ENCODE measurements at regions not wholly inside any gene's neighbourhood (a gene's known extent, or its start where the extent isn't known, plus 50 kb on each side); places are given as distances from the start of the nearest gene placed in this dataset.

DNA sequence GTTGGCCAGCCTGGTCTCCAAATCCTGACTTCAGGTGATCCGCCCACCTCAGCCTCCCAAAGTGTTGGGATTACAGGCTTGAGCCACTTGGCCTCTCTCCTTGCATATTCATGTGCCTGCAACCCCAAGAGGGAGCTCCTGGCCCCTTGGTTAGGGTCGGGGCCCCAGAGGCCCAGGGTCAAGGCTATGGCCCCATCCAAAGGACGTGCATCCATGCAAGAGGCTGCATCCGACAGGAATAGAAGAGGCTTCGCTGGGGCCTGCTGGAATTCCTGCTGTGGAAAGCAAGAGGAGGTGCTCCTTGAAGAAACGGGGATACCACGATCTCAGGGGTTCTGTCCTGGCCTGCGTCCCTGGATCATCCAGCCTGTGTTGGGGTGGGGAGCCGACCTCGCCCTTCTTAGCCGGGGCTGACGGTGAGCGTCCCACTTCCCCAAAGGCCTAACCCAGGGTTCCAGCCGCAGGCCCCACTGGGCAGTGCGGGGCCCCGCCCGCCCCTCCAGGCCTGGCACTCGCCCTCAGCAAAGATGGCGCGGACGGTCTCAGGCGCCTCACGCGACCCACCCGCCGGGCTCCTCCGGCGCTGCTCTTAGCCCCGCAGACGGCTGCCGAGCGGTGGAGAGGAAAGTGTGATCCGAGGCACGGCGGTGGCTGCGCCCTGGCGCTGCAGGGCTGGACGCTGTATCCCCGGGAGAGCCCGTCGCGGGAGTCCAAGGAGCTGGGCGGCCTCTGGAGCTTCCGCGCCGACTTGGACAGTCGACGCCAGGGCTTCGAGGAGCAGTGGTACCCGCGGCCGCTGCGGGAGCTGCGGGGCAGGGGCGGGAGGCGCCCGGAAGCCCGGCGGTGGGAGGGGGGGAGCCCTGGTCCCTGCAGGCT lies 54.7 kb downstream of the ZNF727 start:
- no peak for DNase-seq (ENCODE audit: low spot score in 2 of 2, unreplicated experiment in 2 of 2)
- peaks cover 15% of the 10 kb centered on the region for H3K9me3 Mint-ChIP-seq
- H3K27ac Mint-ChIP-seq, result no peak overlapping the region
- no peak overlapping the region for H3K4me3 Mint-ChIP-seq
- no peaks in the 10 kb centered on the region for H3K4me1 Mint-ChIP-seq
- no peaks in the 10 kb centered on the region for H3K27me3 Mint-ChIP-seq (ENCODE audit: low read depth)
- TF ChIP-seq, protein P1, sequence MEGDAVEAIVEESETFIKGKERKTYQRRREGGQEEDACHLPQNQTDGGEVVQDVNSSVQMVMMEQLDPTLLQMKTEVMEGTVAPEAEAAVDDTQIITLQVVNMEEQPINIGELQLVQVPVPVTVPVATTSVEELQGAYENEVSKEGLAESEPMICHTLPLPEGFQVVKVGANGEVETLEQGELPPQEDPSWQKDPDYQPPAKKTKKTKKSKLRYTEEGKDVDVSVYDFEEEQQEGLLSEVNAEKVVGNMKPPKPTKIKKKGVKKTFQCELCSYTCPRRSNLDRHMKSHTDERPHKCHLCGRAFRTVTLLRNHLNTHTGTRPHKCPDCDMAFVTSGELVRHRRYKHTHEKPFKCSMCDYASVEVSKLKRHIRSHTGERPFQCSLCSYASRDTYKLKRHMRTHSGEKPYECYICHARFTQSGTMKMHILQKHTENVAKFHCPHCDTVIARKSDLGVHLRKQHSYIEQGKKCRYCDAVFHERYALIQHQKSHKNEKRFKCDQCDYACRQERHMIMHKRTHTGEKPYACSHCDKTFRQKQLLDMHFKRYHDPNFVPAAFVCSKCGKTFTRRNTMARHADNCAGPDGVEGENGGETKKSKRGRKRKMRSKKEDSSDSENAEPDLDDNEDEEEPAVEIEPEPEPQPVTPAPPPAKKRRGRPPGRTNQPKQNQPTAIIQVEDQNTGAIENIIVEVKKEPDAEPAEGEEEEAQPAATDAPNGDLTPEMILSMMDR (IDR thresholded peaks at IDR 0.05; ENCODE audit: unreplicated experiment), result no peak
- H3K36me3 Mint-ChIP-seq, result peaks cover 2% of the 10 kb centered on the region

DNA sequence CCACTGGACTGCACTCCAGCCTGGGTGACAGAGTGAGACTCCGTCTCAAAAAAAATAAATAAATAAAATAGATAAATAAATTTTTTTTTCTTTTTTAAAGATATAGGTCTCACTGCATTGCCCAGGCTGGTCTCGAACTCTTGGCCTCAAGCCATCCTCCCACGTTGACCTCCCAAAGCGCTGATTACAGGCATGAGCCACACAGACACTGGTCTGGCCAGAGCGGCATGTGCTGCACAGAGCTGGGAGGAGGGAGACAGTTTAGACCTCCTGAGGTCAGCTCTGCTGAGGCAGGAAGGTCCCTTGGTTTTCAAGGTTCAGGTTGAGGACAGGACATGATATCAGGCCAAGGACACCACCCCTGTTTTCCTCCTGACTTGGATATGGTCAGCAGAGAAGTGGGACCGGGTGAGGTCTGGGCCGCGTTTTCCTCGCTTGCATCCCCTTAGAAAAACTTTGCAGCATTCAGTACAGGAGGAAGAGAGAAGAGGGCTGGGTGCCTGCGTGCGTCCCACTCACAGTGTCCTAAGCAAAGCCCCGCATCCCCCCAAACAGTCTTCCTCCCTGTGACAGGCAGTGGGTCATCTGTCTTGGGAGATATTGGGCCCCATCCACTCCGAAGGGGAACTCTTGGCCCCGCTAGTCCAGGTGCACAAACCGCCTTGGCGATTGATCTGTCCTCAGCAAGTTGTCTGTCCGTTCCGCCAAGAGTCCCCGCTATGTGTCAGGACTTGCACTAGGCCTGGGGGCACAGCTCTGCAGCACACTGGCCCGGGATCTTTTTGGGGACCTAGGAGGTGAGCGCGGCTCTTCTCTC lies 56.1 kb downstream of the ZNF727 start:
- DNase-seq (ENCODE audit: low spot score in 2 of 2, unreplicated experiment in 2 of 2), result no peak
- no peaks in the 10 kb centered on the region for H3K4me1 Mint-ChIP-seq
- H3K27me3 Mint-ChIP-seq (ENCODE audit: low read depth), result no peaks in the 10 kb centered on the region
- H3K27ac Mint-ChIP-seq, result no peak overlapping the region
- no peak overlapping the region for H3K4me3 Mint-ChIP-seq
- H3K36me3 Mint-ChIP-seq, result peaks cover 2% of the 10 kb centered on the region
- H3K9me3 Mint-ChIP-seq, result peaks cover 14% of the 10 kb centered on the region
- TF ChIP-seq, protein P1 (IDR thresholded peaks at IDR 0.05; ENCODE audit: unreplicated experiment), result no peak

GRCh38 chr7:64101943-64102655 lies 56.9 kb downstream of the ZNF727 start:
- Mint-ChIP-seq H3K27me3 (ENCODE audit: low read depth) (no peaks in the 10 kb centered on the region), H3K4me3 (no peak overlapping the region), H3K4me1 (no peaks in the 10 kb centered on the region), H3K36me3 (peaks cover 2% of the 10 kb centered on the region), H3K27ac (no peak overlapping the region), H3K9me3 (peaks cover 14% of the 10 kb centered on the region)
- no peak for DNase-seq (ENCODE audit: low spot score in 2 of 2, unreplicated experiment in 2 of 2)
- TF ChIP-seq, protein P1 (IDR thresholded peaks at IDR 0.05; ENCODE audit: unreplicated experiment), result no peak

DNA sequence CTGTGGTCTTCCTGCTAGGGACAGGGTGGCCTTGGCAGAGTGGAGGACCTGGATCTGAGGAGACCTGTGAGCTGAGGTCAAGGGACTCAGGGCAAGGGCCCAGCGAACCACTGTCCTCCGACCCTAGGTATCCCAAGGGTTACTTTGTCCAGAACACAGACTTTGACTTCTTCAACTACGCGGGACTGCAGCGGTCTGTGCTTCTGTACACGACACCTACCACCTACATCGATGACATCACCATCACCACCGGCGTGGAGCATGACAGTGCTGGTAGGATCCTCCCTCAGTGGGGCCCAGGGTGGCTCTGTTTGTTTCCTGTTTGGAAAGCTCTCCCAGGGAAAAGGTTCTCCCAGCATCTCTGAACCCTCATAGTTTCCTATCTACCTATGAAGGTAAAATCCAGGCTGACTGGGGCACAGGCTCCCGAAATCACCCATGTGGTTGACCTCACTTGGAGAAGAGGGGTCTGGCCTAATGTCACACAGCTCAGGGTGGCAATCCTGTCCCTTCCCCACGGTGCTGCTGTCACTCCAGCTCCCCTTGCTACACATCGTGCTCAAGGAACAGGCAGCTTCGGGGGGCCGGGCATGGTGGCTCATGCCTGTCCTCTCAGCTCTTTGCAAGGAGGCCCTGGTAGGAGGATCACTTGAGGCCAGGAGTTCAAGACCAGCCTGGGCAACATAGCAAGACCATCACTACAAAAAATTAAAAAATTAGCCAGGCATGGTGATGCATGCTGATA lies 57.6 kb downstream of the ZNF727 start:
- Mint-ChIP-seq H3K9me3 (peaks cover 9% of the 10 kb centered on the region), H3K36me3 (no peaks in the 10 kb centered on the region), H3K4me3 (no peak overlapping the region), H3K27me3 (ENCODE audit: low read depth) (no peaks in the 10 kb centered on the region), H3K27ac (no peak overlapping the region), H3K4me1 (no peaks in the 10 kb centered on the region)
- TF ChIP-seq, protein P1 (IDR thresholded peaks at IDR 0.05; ENCODE audit: unreplicated experiment), result no peak
- no peak for DNase-seq (ENCODE audit: low spot score in 2 of 2, unreplicated experiment in 2 of 2)

DNA sequence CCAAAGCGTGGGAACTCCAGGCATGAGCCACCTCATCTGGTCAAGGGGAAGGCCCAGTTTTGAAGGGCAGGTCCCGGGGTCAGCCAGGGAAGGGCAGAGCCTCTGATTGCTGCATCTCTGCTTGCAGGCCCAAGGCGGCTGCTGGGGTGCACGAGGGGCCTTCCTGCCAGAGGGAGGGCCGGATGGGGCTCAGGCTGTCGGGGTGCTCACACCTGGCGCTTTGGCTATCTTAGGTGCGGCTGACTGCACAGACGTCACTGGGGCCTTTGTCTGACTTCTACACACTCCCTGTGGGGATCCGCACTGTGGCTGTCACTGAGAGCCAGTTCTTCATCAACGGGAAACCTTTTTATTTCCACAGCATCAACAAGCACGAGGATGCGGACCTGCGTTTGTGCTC lies 68.7 kb downstream of the ZNF727 start:
- Mint-ChIP-seq H3K9me3 (peaks cover 15% of the 10 kb centered on the region), H3K27ac (no peak overlapping the region), H3K4me3 (no peak overlapping the region), H3K36me3 (peaks cover 5% of the 10 kb centered on the region), H3K4me1 (no peaks in the 10 kb centered on the region), H3K27me3 (ENCODE audit: low read depth) (no peaks in the 10 kb centered on the region)
- no peak for DNase-seq (ENCODE audit: low spot score in 2 of 2, unreplicated experiment in 2 of 2)
- TF ChIP-seq, protein P1 (IDR thresholded peaks at IDR 0.05; ENCODE audit: unreplicated experiment), result no peak
